Mammary epithelial cell (primary cell): ENCODE measurements at regions not wholly inside any gene's neighbourhood (a gene's known extent, or its start where the extent isn't known, plus 50 kb on each side); places are given as distances from the start of the nearest gene placed in this dataset.

Source experiments
- CTCF ChIP-seq, 2 donors: IDR thresholded peaks in 1 of 2; conservative IDR thresholded peaks in 1 of 2; 2 replicates each; pipeline ENCODE4 v1.5.1; 2011 to 2012; ENCODE audit warnings: inconsistent platforms in 2 of 2, low read length in 2 of 2, mild to moderate bottlenecking in 2 of 2, control low read depth in 1 of 2, low read depth in 1 of 2; ENCODE audit not compliant: insufficient read depth in 1 of 2; ENCODE audit errors: extremely low read depth in 1 of 2
- EZH2 ChIP-seq: IDR thresholded peaks from 2 replicates; pipeline ENCODE4 v1.6.1; 2012; ENCODE audit warnings: low read length, inconsistent platforms, borderline replicate concordance

DNA sequence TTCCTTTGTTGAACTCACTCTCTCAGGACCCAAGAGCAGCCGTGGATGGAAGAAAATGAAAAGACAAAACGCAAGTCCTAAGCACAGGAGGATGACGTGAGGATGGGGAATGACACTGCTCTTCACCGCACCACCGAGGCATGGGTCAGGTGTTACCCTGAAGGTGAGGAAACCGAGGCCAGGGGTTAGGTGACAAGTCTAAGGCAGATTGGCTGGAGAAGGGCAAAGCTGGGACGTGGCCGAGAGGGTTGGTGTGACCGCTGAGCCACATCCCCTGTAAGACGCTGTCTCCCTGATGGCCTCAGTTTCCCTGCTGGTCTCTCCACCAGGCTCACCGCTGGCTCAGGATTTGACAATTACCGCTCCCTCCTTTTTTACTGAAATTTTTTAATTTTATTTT is 284.4 kb downstream of the CTTN start:
- TF ChIP-seq CTCF (conservative IDR thresholded peaks at IDR 0.05 in 1 of 2, IDR thresholded peaks at IDR 0.05 in 1 of 2; ENCODE audit: extremely low read depth in 1 of 2, insufficient read depth in 1 of 2, low read depth in 1 of 2, low read length in 2 of 2) (no peak), EZH2 (no peak)
